Liver (tissue), 8 donors: ENCODE measurements at regions not wholly inside any gene's neighbourhood (a gene's known extent, or its start where the extent isn't known, plus 50 kb on each side); places are given as distances from the start of the nearest gene placed in this dataset.
A peak's percentile ranks its signal among the peaks of the same experiment; 100 is the strongest.

ENCODE experiments used
- DNase-seq: peaks from one replicate; pipeline ENCODE4 v3.0.0-alpha.2; 2017; ENCODE audit warnings: low spot score
- H3K27ac ChIP-seq, 2 donors: one replicate each; pipeline ENCODE4 v1.7.0; 2013; ENCODE audit warnings: inconsistent platforms in 2 of 2, low read length in 2 of 2, control low read depth in 1 of 2, low read depth in 1 of 2, mild to moderate bottlenecking in 1 of 2
- H3K27me3 ChIP-seq, 4 donors: one replicate each; pipeline versions ENCODE4 v1.6.1 to v1.7.0; 2013; ENCODE audit warnings: low read length in 3 of 4, inconsistent platforms in 1 of 4, mild to moderate bottlenecking in 1 of 4, moderate library complexity in 1 of 4; ENCODE audit not compliant: control insufficient read depth in 4 of 4, insufficient read depth in 4 of 4
- H3K36me3 ChIP-seq, 4 donors: one replicate each; pipeline versions ENCODE4 v1.6.1 to v1.7.0; 2013; ENCODE audit warnings: low read length in 3 of 4, mild to moderate bottlenecking in 3 of 4, low read depth in 1 of 4, moderate library complexity in 1 of 4; ENCODE audit not compliant: control insufficient read depth in 4 of 4, insufficient read depth in 3 of 4
- H3K4me1 ChIP-seq, 4 donors: one replicate each; pipeline versions ENCODE4 v1.6.1 to v1.7.0; 2013; ENCODE audit warnings: low read length in 3 of 4, mild to moderate bottlenecking in 3 of 4, moderate library complexity in 1 of 4; ENCODE audit not compliant: control insufficient read depth in 4 of 4, insufficient read depth in 4 of 4
- H3K4me3 ChIP-seq, 3 donors: one replicate each; pipeline versions ENCODE4 v1.6.1 to v1.7.0; 2013; ENCODE audit warnings: low read length in 3 of 3, control low read depth in 1 of 3, low read depth in 1 of 3, mild to moderate bottlenecking in 1 of 3
- H3K9ac ChIP-seq, 2 donors: one replicate each; pipeline ENCODE4 v1.7.0; 2013; ENCODE audit warnings: low read length in 2 of 2, mild to moderate bottlenecking in 2 of 2, moderate library complexity in 2 of 2, control low read depth in 1 of 2, low read depth in 1 of 2
- H3K9me3 ChIP-seq, 4 donors: one replicate each; pipeline versions ENCODE4 v1.6.1 to v1.7.0; 2013; ENCODE audit warnings: low read length in 3 of 4; ENCODE audit not compliant: control insufficient read depth in 4 of 4
- ATF3 ChIP-seq: IDR thresholded peaks from 2 replicates; pipeline ENCODE4 v1.6.1; 2016; ENCODE audit warnings: antibody characterized with exemption
- CTCF ChIP-seq: fragments of 150-350 bp; IDR thresholded peaks from 2 replicates; pipeline ENCODE4 v1.5.1; 2017; ENCODE audit warnings: improper control_type of control experiment, low read depth, low read length; ENCODE audit not compliant: missing input control
- EGR1 ChIP-seq, 2 donors: IDR thresholded peaks; 2 replicates each; pipeline ENCODE4 v1.6.1; 2016 to 2018; ENCODE audit warnings: antibody characterized with exemption in 2 of 2, low read depth in 2 of 2
- FOXA1 ChIP-seq: IDR thresholded peaks from 2 replicates; pipeline ENCODE4 v1.6.1; 2016; ENCODE audit warnings: antibody characterized with exemption
- FOXA2 ChIP-seq: IDR thresholded peaks from 2 replicates; pipeline ENCODE4 v1.6.1; 2016; ENCODE audit warnings: antibody characterized with exemption
- GABPA ChIP-seq, 2 donors: IDR thresholded peaks in 1 of 2; conservative IDR thresholded peaks in 1 of 2; 2 replicates each; pipeline ENCODE4 v1.6.1; 2016; ENCODE audit warnings: antibody characterized with exemption in 2 of 2, mild to moderate bottlenecking in 1 of 2, moderate library complexity in 1 of 2
- HNF4A ChIP-seq, 2 donors: conservative IDR thresholded peaks; 2 replicates each; pipeline ENCODE4 v1.6.1; 2016; ENCODE audit warnings: antibody characterized with exemption in 2 of 2, mild to moderate bottlenecking in 2 of 2
- HNF4G ChIP-seq: IDR thresholded peaks from 2 replicates; pipeline ENCODE4 v1.6.1; 2016; ENCODE audit warnings: antibody characterized with exemption
- JUND ChIP-seq, 2 donors: IDR thresholded peaks; 2 replicates each; pipeline ENCODE4 v1.6.1; 2016; ENCODE audit warnings: antibody characterized with exemption in 2 of 2
- MAX ChIP-seq: IDR thresholded peaks from 2 replicates; pipeline ENCODE4 v1.6.1; 2016; ENCODE audit warnings: antibody characterized with exemption
- NR2F2 ChIP-seq: IDR thresholded peaks from 2 replicates; pipeline ENCODE4 v1.6.1; 2016; ENCODE audit warnings: antibody characterized with exemption
- RAD21 ChIP-seq, 2 donors: IDR thresholded peaks; 2 replicates each; pipeline ENCODE4 v1.6.1; 2016; ENCODE audit warnings: antibody characterized with exemption in 2 of 2, mild to moderate bottlenecking in 2 of 2
- REST ChIP-seq: IDR thresholded peaks from 2 replicates; pipeline ENCODE4 v1.6.1; 2016; ENCODE audit warnings: antibody characterized with exemption, mild to moderate bottlenecking
- RXRA ChIP-seq, 2 donors: IDR thresholded peaks; 2 replicates each; pipeline ENCODE4 v1.6.1; 2017 to 2018; ENCODE audit warnings: antibody characterized with exemption in 2 of 2, mild to moderate bottlenecking in 1 of 2
- SP1 ChIP-seq: IDR thresholded peaks from 2 replicates; pipeline ENCODE4 v1.6.1; 2018; ENCODE audit warnings: antibody characterized with exemption, mild to moderate bottlenecking
- TAF1 ChIP-seq: conservative IDR thresholded peaks from 2 replicates; pipeline ENCODE4 v1.6.1; 2016; ENCODE audit warnings: antibody characterized with exemption, mild to moderate bottlenecking
- YY1 ChIP-seq: IDR thresholded peaks from 2 replicates; pipeline ENCODE4 v1.6.1; 2016; ENCODE audit warnings: antibody characterized with exemption, mild to moderate bottlenecking
- ZBTB33 ChIP-seq: IDR thresholded peaks from 2 replicates; pipeline ENCODE4 v1.6.1; 2016; ENCODE audit warnings: antibody characterized with exemption
- WGBS: extraction: QIAGEN DNeasy Blood & Tissue Kit; methylation state at CpG from one replicate; pipeline ENCODE4 v1.1.7; 2013; 5-methylcytosine and 5-hydroxymethylcytosine counted together
- donor health status: healthy.
- donor health status: healthy.
- donor health status: healthy.
- donor health status: healthy.
- donor health status: healthy.

- no peak overlapping the region for H3K9ac ChIP-seq
- 41% methylated on average over 1 of the region's 1 CpG for WGBS
- DNase-seq = no peak
- H3K36me3 ChIP-seq = no peaks in the 10 kb centered on the region
- no peaks in the 10 kb centered on the region for H3K9me3 ChIP-seq
- TF ChIP-seq YY1 = peak; percentile 16
- TF ChIP-seq RXRA (IDR thresholded peaks at IDR 0.05) = peak; percentile 39 to 80
- no peak for TF ChIP-seq TAF1
- peak; percentile 57 for TF ChIP-seq FOXA2
- TF ChIP-seq SP1 = no peak
- TF ChIP-seq FOXA1 = peak; percentile 10
- TF ChIP-seq HNF4G = no peak
- peak in 1 of 2 donors; percentile 7 for TF ChIP-seq RAD21 (IDR thresholded peaks at IDR 0.05)
- TF ChIP-seq REST = no peak
- no peak for TF ChIP-seq ZBTB33
- TF ChIP-seq HNF4A (conservative IDR thresholded peaks at IDR 0.05) = peak in 1 of 2 donors; percentile 59
- H3K27ac ChIP-seq = peak overlapping the region; percentile 44 to 88
- H3K27me3 ChIP-seq = no peaks in the 10 kb centered on the region
- H3K4me1 ChIP-seq = peaks cover 9 to 58% (median 42%) of the 10 kb centered on the region in 4 donors
- H3K4me3 ChIP-seq = no peak overlapping the region
Measured at GRCh38 chr2:63696496-63696895, 107.7 kb downstream of the MDH1 start.

GRCh38 chr2:63697160-63697559 lies 108.4 kb downstream of the MDH1 start:
- WGBS = 43% methylated on average over 4 of the region's 4 CpGs
- DNase-seq = no peak
- Histone ChIP-seq H3K4me1 (peaks cover 9 to 57% (median 42%) of the 10 kb centered on the region in 4 donors), H3K27me3 (no peaks in the 10 kb centered on the region), H3K9me3 (no peaks in the 10 kb centered on the region), H3K4me3 (no peak overlapping the region), H3K36me3 (no peaks in the 10 kb centered on the region), H3K27ac (peak overlapping the region; percentile 44 to 88), H3K9ac (peak overlapping the region in 1 of 2 donors; percentile 33)
- peak; percentile 52 for TF ChIP-seq REST
- peak; percentile 76 to 83 for TF ChIP-seq RXRA (IDR thresholded peaks at IDR 0.05)
- TF ChIP-seq YY1 = no peak
- peak; percentile 43 to 53 for TF ChIP-seq RAD21 (IDR thresholded peaks at IDR 0.05)
- TF ChIP-seq SP1 = peak; percentile 92
- no peak for TF ChIP-seq GABPA (IDR thresholded peaks at IDR 0.05 in 1 of 2, conservative IDR thresholded peaks at IDR 0.05 in 1 of 2)
- no peak for TF ChIP-seq FOXA1
- no peak for TF ChIP-seq CTCF
- peak; percentile 29 for TF ChIP-seq ZBTB33
- TF ChIP-seq FOXA2 = peak; percentile 26
- TF ChIP-seq JUND (IDR thresholded peaks at IDR 0.05) = peak in 1 of 2 donors; percentile 64
- TF ChIP-seq HNF4G = peak; percentile 82
- TF ChIP-seq NR2F2 = no peak
- TF ChIP-seq TAF1 = no peak
- peak; percentile 30 for TF ChIP-seq MAX
- peak; percentile 74 for TF ChIP-seq ATF3
- TF ChIP-seq HNF4A (conservative IDR thresholded peaks at IDR 0.05) = peak; percentile 88 to 93
- no peak for TF ChIP-seq EGR1 (IDR thresholded peaks at IDR 0.05; ENCODE audit: low read depth in 2 of 2)
